HG02938 (cell line): ENCODE measurements at regions not wholly inside any gene's neighbourhood (a gene's known extent, or its start where the extent isn't known, plus 50 kb on each side); places are given as distances from the start of the nearest gene placed in this dataset.

Experiments
- ATAC-seq: cut with Tn5 transposase; IDR thresholded peaks from one replicate; pipeline ENCODE4 v1.9.1; 2021; ENCODE audit warnings: mild to moderate bottlenecking, moderate library complexity; ENCODE audit not compliant: unreplicated experiment

GRCh38 chr6:94401311-94401710 lies 982.0 kb upstream of the EPHA7 start:
- no peak for ATAC-seq

GRCh38 chr6:94394822-94395221 lies 975.5 kb upstream of the EPHA7 start:
- ATAC-seq, result no peak

DNA sequence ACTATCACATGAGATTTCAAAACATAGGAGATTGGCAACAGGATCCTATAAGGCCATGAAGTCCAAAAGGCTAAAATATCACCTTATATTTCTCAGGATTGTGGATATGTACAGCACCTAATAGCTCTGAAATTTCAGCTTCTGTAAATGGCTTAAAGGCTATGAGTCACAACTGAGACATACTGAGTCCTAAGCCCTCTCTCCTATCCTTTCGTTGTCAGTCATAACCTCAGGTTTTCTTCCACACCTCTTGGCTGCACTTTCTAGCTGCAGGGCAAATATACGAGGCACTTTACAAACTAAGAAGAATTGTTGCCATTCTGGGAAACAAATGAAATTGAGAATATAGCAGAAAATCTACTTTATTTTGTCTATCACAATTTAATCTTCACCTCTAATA lies 969.9 kb upstream of the EPHA7 start:
- no peak for ATAC-seq

- no peak for ATAC-seq
Observed at GRCh38 chr6:94377835-94378234, 958.5 kb upstream of the EPHA7 start.

- ATAC-seq, result no peak
Observed at GRCh38 chr6:94376876-94377275, 957.5 kb upstream of the EPHA7 start.

DNA sequence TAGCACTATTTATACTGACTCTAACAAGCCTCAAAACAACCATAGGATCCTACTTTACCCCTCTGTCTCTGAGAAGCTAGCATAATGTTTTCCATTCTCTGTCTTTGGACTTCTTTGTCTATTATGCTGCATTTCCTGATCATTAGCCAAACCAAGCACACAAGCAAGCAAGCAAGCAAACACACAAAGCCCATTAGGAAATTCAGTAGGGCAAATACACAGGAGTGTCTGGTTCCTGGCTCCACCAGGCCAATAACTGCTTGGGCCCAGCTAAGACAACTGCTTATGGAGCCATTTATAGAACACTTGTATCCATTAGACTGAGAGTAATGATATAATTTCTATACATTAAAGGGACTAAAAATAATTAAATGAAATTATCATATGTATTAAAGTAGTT lies 952.9 kb upstream of the EPHA7 start:
- ATAC-seq, result no peak

GRCh38 chr6:94367316-94367715 lies 948.0 kb upstream of the EPHA7 start:
- ATAC-seq, result no peak

DNA sequence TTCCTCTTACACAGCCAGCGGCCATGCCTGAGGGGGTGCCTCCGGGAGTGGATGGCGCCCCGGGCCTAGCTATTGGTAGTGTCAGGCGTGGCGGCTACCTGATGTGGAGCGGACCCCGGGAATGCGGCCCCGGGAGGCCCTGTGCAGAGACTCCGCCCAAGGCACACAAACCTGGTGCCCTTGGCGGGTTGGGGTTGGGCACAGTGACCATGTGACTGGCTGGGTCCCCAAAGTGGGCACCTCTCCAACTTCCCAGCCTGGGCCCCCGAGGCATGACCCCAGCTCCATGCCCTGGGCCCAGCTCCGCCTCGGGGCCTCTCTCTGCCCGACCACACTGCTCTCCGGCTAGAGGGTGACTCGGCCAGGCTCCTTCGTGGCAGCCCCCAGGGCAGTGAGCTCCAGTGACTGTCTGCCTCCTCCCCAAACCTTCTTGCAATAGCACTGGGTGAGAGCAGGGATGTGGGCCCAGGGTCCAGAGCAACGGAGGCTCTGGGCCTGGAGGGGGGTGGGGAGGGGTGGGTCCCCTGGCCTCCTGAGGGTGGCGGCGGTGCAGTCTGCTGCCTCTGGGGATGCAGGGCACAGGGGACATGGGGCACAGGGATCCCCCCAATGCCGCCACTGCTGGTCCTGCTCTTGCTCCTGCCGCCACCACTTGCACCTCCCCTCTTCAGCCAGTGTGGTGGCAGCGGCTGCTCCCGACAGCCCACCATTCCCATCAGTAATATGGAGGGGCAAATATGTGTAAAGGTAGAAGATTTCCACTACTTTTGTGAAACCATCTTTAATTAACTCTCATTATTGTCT lies 942.9 kb upstream of the EPHA7 start:
- ATAC-seq, result no peak

DNA sequence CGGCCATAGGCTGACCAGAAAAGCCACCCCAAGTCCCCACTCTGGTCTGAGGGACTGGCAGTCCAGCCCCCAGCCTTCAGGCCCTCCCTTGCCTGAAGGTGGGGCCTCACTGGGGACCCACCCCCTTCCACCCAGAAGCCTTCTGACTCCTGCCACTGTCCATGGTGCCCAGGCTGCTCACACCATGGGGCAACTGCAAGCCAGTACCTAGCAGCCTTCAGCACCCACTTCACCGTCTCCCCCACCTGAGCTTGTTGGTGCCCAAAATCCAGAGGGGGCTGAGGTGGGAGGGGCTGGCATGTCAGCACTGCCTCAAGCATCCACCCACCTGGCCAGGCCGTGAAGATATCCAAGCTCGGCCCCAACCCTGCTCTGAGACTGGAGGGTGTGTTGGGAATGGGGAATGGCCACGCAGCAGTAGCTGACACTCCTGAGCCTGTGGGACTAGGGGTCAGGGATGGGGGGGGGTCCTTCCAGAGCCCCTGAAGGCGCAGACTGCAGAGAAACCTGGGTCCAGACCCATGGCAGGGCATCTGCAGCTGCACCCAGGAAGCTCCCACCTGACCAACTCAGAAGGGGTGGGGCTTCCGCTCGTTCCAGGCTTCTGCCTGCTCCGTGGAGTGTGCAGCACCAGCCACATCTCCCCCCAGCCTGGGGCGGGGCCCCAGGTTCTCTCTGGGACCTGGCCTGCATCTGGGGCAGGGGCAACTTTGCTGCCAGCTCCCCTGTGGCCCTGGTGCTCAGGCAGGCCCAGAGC lies 942.1 kb upstream of the EPHA7 start:
- no peak for ATAC-seq

- no peak for ATAC-seq
Observed at GRCh38 chr6:94357381-94357980, 938.1 kb upstream of the EPHA7 start.

DNA sequence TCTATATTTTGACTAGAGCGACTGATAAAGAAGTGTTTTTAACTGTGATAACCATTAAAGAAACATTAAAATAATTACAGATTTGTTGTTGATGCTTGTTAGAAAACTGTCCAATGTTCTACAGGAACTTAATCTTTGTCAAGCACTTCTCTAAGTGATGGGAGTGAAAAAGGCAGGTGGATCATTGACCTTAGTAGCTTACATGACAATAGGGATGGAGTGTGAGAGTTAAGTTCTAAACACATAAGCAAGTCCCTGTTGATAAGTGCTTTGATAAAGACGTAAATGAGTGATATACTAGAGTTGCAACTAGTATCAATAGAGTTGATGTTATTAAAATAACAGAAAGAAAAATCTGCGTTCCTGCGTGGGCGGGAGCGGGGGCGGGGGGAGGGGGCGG lies 931.5 kb upstream of the EPHA7 start:
- ATAC-seq, result no peak

DNA sequence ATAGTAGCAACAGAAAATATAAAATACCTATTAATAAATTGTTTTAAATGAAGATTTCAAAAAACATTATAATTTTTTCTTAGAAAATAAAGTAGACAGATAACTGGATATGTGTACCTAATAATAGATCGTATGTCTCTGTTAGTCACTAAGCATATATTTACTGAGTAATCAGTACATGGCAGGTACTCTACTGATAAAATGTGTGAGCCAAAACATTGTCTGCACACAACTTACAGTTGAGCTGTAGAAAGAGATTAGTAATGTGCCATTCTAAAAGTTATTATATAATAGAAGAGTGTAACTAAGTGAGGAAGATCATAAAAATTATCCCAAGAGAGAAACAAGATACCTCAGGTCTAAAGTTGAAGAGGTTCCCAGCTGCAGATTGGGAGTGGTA lies 929.9 kb upstream of the EPHA7 start:
- ATAC-seq, result no peak

- ATAC-seq, result no peak
Observed at GRCh38 chr6:94344866-94345265, 925.5 kb upstream of the EPHA7 start.

DNA sequence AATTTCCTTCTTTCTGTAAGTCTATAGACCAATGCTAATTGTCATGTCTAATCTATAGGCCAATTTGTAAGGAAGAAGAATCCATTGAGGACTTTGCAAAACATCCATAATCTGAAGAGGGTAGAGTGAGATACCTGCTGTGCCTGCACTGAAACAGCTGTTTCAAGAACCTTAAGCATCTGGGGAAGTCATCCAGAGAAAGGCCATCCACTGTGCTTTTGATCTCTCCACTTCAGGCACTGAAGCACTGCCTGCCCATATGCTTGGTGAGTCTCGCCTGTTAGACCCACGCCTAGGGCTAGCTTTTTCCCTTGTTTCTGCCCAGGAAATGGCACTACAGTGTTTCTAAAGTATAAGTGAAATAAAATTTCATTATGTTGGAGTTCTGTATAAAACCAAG lies 921.8 kb upstream of the EPHA7 start:
- no peak for ATAC-seq

DNA sequence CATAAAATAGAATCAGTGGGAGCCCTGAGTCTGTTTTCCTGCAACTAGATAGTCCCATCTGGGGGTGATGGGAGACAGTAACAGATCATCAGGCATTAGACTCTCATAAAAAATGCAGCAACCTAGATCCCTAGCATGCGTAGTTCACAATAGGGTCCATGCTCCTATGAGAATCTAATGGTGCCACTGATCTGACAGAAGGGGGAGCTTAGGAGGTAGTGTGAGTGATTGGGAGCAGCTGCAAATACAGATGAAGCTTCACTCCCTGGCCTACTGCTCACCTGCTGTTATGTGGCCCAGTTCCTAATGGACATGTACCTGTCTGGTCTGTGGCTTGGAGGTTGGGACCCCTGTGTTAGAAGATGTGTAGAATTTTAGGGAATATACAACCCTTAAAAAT lies 904.5 kb upstream of the EPHA7 start:
- ATAC-seq, result no peak

GRCh38 chr6:94300424-94301144 lies 881.2 kb upstream of the EPHA7 start:
- ATAC-seq, result no peak

- no peak for ATAC-seq
Observed at GRCh38 chr6:94289131-94289530, 869.8 kb upstream of the EPHA7 start.

DNA sequence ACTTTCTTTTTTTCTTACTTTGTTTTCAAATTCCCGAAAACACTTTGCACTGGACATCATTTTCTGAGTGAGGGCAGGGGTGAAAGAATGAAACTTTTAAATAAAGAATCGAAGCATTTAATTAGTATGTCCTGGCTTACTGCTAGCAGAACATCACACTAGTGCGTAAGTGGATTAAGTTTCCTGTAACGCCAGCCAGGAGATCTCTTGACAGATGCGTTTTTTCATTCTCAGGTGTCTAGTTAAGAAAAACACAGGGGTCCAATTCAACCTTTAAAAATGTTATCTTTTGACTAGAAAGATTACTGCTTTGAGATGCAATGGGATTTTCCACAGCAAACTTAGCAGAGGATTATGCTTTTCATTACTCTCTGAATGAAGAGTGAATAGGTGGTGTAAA lies 858.8 kb upstream of the EPHA7 start:
- ATAC-seq, result no peak

DNA sequence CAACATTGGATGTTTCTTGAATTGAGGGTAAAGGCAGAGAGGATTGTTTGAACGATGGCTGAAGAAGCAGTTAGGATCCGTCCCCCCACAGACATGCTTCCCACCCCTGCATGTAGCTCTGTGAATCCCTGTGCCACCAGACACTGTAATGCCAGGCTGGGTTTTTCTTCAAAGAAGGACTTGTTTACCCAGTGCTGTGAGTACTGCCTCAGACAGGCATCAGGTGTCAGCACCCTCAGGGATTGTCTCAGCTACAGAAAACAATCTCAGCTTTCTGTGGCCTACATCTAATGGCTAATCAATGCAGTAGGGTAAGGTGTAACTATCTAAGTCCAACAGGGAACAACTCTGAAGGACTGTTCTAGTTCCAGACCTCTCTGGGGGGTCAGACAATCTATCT lies 853.0 kb upstream of the EPHA7 start:
- ATAC-seq, result no peak

DNA sequence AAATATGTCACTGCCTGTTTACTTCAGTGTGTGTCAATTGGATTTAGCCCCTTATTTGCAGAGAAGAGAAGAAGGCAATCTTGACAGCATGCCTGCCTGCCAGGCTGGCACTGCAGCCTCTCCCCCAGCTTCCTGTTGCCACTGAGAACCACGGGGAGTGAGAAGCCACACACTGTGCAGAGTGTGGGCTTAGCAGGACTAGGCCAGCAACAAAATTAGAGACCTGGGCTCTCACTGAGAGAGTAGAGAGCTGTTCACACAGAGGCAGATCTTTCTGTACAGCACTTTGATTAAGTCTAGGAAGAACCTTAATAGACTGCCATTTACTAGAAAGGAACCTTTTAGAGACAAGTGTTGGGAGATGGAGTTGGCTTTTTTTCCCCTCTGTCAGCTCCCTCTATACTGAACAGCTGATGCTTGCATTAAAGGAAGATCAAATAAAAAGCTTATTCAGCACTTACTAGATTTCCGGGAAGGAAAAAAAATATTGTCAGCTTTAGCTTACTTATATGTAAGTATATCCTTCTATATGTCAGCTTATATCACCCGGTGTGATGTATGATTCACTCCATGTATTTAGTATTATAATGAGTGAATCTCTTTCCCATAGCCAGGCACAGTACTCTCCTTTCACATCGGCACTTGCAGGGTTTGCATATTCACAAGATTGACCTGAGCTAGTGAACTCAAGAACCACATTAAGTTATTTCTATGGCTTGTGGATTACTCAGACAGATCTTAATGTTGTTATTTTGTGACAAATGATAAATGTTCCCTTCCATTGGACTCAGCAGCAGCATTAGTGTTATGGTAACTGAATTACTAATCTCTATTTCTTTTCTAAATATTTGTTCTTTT lies 851.0 kb upstream of the EPHA7 start:
- ATAC-seq, result no peak
